ENCODE measurements at regions not wholly inside any gene's neighbourhood (a gene's known extent, or its start where the extent isn't known, plus 50 kb on each side); places are given as distances from the start of the nearest gene placed in this dataset.

- H3K36me3 Mint-ChIP-seq (ENCODE audit: low read depth), result no peaks in the 10 kb centered on the region
- peaks cover 2% of the 10 kb centered on the region for H3K27me3 Mint-ChIP-seq (ENCODE audit: low read depth)
- no peaks in the 10 kb centered on the region for H3K4me1 Mint-ChIP-seq (ENCODE audit: low read depth)
These were observed 188.3 kb upstream of the EOMES start for GRCh38 chr3:27910456-27910855.

GRCh38 chr3:27914199-27914598, 192.1 kb upstream of the EOMES start:
- H3K9me3 Mint-ChIP-seq (ENCODE audit: low read depth), result no peaks in the 10 kb centered on the region
- H3K27ac Mint-ChIP-seq (ENCODE audit: unreplicated experiment), result no peak overlapping the region
- no peaks in the 10 kb centered on the region for H3K4me1 Mint-ChIP-seq (ENCODE audit: low read depth)
- no peak for DNase-seq (ENCODE audit: low spot score)
- H3K4me3 Mint-ChIP-seq (ENCODE audit: unreplicated experiment), result no peak overlapping the region
- no peaks in the 10 kb centered on the region for H3K36me3 Mint-ChIP-seq (ENCODE audit: low read depth)
- TF ChIP-seq CTCF (IDR thresholded peaks at IDR 0.05), result no peak
- peaks cover 3% of the 10 kb centered on the region for H3K27me3 Mint-ChIP-seq (ENCODE audit: low read depth)

More at GRCh38 chr3:27910456-27910855, 188.3 kb upstream of the EOMES start:
- no peaks in the 10 kb centered on the region for H3K9me3 Mint-ChIP-seq (ENCODE audit: low read depth)
- H3K4me3 Mint-ChIP-seq (ENCODE audit: unreplicated experiment), result no peak overlapping the region
- H3K27ac Mint-ChIP-seq (ENCODE audit: unreplicated experiment), result no peak overlapping the region
- DNase-seq (ENCODE audit: low spot score), result no peak
- TF ChIP-seq CTCF (IDR thresholded peaks at IDR 0.05), result no peak

- Mint-ChIP-seq H3K36me3 (ENCODE audit: low read depth) (peaks cover 1% of the 10 kb centered on the region), H3K27me3 (ENCODE audit: low read depth) (peaks cover 7% of the 10 kb centered on the region), H3K27ac (ENCODE audit: unreplicated experiment) (no peak overlapping the region), H3K4me3 (ENCODE audit: unreplicated experiment) (no peak overlapping the region), H3K4me1 (ENCODE audit: low read depth) (no peaks in the 10 kb centered on the region), H3K9me3 (ENCODE audit: low read depth) (no peaks in the 10 kb centered on the region)
- DNase-seq (ENCODE audit: low spot score), result no peak
- no peak for TF ChIP-seq CTCF (IDR thresholded peaks at IDR 0.05)
These were observed 201.4 kb upstream of the EOMES start for GRCh38 chr3:27923349-27924068.

- H3K27me3 Mint-ChIP-seq (ENCODE audit: low read depth), result peaks cover 4% of the 10 kb centered on the region
- no peak overlapping the region for H3K4me3 Mint-ChIP-seq (ENCODE audit: unreplicated experiment)
- no peak for TF ChIP-seq CTCF (IDR thresholded peaks at IDR 0.05)
- H3K4me1 Mint-ChIP-seq (ENCODE audit: low read depth), result no peaks in the 10 kb centered on the region
- H3K9me3 Mint-ChIP-seq (ENCODE audit: low read depth), result no peaks in the 10 kb centered on the region
- no peak for DNase-seq (ENCODE audit: low spot score)
- peaks cover 1% of the 10 kb centered on the region for H3K36me3 Mint-ChIP-seq (ENCODE audit: low read depth)
- H3K27ac Mint-ChIP-seq (ENCODE audit: unreplicated experiment), result no peak overlapping the region
These were observed 205.8 kb upstream of the EOMES start for GRCh38 chr3:27927882-27928281.

GRCh38 chr3:27930052-27930602, 208.0 kb upstream of the EOMES start:
- peaks cover 4% of the 10 kb centered on the region for H3K27me3 Mint-ChIP-seq (ENCODE audit: low read depth)
- H3K4me1 Mint-ChIP-seq (ENCODE audit: low read depth), result no peaks in the 10 kb centered on the region
- no peaks in the 10 kb centered on the region for H3K9me3 Mint-ChIP-seq (ENCODE audit: low read depth)
- DNase-seq (ENCODE audit: low spot score), result no peak
- no peak overlapping the region for H3K27ac Mint-ChIP-seq (ENCODE audit: unreplicated experiment)
- peaks cover 1% of the 10 kb centered on the region for H3K36me3 Mint-ChIP-seq (ENCODE audit: low read depth)
- no peak overlapping the region for H3K4me3 Mint-ChIP-seq (ENCODE audit: unreplicated experiment)
- TF ChIP-seq CTCF (IDR thresholded peaks at IDR 0.05), result no peak
